ENCODE measurements at regions not wholly inside any gene's neighbourhood (a gene's known extent, or its start where the extent isn't known, plus 50 kb on each side); places are given as distances from the start of the nearest gene placed in this dataset.

DNA sequence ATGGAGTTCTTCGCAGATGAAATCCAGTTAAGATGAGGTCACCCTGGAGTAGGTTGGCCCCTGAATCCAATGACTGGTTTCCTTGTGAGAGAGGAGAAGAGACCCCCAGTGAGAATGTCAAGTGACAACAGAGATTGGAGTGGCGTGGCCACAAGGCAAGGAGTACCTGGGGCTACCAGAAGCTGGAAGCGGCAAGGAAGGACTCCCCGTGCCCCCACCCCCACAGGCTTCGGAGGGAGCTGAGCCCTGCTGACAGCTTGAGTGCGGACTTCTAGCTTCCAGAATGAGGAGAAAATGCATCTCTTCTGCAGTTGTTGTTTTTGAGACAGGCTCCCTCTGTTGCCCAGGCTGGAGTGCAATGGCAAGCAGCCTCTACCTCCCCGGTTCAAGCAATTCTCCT is 78.0 kb upstream of the HPCAL1 start:
- no peaks in the 10 kb centered on the region for H3K9me3 ChIP-seq
- TF ChIP-seq EP300 (IDR thresholded peaks at IDR 0.05): no peak
- no peak for TF ChIP-seq POLR2AphosphoS5 (IDR thresholded peaks at IDR 0.05)
- TF ChIP-seq, protein P1, sequence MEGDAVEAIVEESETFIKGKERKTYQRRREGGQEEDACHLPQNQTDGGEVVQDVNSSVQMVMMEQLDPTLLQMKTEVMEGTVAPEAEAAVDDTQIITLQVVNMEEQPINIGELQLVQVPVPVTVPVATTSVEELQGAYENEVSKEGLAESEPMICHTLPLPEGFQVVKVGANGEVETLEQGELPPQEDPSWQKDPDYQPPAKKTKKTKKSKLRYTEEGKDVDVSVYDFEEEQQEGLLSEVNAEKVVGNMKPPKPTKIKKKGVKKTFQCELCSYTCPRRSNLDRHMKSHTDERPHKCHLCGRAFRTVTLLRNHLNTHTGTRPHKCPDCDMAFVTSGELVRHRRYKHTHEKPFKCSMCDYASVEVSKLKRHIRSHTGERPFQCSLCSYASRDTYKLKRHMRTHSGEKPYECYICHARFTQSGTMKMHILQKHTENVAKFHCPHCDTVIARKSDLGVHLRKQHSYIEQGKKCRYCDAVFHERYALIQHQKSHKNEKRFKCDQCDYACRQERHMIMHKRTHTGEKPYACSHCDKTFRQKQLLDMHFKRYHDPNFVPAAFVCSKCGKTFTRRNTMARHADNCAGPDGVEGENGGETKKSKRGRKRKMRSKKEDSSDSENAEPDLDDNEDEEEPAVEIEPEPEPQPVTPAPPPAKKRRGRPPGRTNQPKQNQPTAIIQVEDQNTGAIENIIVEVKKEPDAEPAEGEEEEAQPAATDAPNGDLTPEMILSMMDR (IDR thresholded peaks at IDR 0.05): no peak
- no peak for TF ChIP-seq POLR2A (IDR thresholded peaks at IDR 0.05)
- WGBS: 97% methylated on average over 7 of the region's 7 CpGs
- H3K36me3 ChIP-seq: no peaks in the 10 kb centered on the region
- H3K4me1 ChIP-seq: no peaks in the 10 kb centered on the region
- DNase-seq (ENCODE audit: low spot score in 2 of 2): peak in 1 of 2 donors; percentile 25
- no peak overlapping the region for H3K4me3 ChIP-seq
- H3K27ac ChIP-seq: no peak overlapping the region
- peaks cover 9% of the 10 kb centered on the region for H3K27me3 ChIP-seq

GRCh38 chr2:10225291-10226037 is 77.2 kb upstream of the HPCAL1 start:
- Histone ChIP-seq H3K36me3 (no peaks in the 10 kb centered on the region), H3K9me3 (no peaks in the 10 kb centered on the region), H3K4me1 (no peaks in the 10 kb centered on the region), H3K27me3 (peaks cover 14% of the 10 kb centered on the region), H3K4me3 (no peak overlapping the region), H3K27ac (no peak overlapping the region)
- DNase-seq (ENCODE audit: low spot score in 2 of 2): peak in 1 of 2 donors; percentile 47
- 89% methylated on average over 15 of the region's 15 CpGs for WGBS
- TF ChIP-seq POLR2A (IDR thresholded peaks at IDR 0.05) (no peak), POLR2AphosphoS5 (IDR thresholded peaks at IDR 0.05) (no peak), EP300 (IDR thresholded peaks at IDR 0.05) (no peak)
- TF ChIP-seq, protein P1 (IDR thresholded peaks at IDR 0.05): no peak

DNA sequence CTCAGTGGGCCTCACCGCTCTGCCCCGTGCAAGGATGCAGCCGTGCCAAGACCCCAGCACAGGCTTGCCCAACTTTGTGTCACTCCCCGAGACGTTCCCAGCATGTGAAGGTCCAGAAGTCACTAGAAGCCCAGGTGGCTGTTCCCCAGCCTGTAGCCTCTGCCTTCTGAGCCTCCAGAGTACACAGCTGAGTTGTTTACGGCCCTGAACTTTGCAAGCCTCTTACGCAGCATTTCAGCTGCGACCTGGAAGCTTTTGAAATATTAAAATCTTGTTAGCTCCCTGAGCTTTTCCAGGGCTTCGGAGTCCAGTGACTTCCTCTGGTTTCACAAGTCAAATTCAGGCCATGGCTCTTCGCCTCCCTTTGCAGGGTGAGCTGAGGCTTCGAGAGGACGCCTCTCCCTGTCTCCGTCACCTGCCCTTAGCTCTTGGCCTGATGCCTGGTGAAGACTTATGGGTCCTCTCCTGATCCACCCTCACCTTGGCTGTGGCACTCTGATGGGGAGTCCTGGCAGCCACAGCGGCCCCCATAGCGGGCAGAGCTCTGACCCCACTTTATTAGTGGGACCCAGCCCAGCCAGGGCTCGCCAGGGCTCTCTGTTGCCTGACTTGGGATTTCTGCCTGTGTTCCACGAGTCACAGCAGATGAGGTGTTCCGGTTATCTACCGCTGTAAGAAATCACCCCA is 76.5 kb upstream of the HPCAL1 start:
- H3K27me3 ChIP-seq: peaks cover 12% of the 10 kb centered on the region
- no peak for TF ChIP-seq POLR2AphosphoS5 (IDR thresholded peaks at IDR 0.05)
- TF ChIP-seq, protein P1 (IDR thresholded peaks at IDR 0.05): no peak
- no peak for TF ChIP-seq EP300 (IDR thresholded peaks at IDR 0.05)
- no peak for TF ChIP-seq POLR2A (IDR thresholded peaks at IDR 0.05)
- H3K4me3 ChIP-seq: no peak overlapping the region
- H3K36me3 ChIP-seq: no peaks in the 10 kb centered on the region
- H3K9me3 ChIP-seq: no peaks in the 10 kb centered on the region
- no peaks in the 10 kb centered on the region for H3K4me1 ChIP-seq
- no peak overlapping the region for H3K27ac ChIP-seq
- peak; percentile 33 to 69 for DNase-seq (ENCODE audit: low spot score in 2 of 2)
- 93% methylated on average over 18 of the region's 19 CpGs for WGBS

GRCh38 chr2:10228611-10229365 is 73.9 kb upstream of the HPCAL1 start:
- 80% methylated on average over 20 of the region's 20 CpGs for WGBS

More at GRCh38 chr2:10228611-10229365, 73.9 kb upstream of the HPCAL1 start:
- Histone ChIP-seq H3K36me3 (no peaks in the 10 kb centered on the region), H3K9me3 (no peaks in the 10 kb centered on the region), H3K27ac (no peak overlapping the region), H3K4me3 (no peak overlapping the region), H3K27me3 (peaks cover 10% of the 10 kb centered on the region), H3K4me1 (no peaks in the 10 kb centered on the region)
- TF ChIP-seq EP300 (IDR thresholded peaks at IDR 0.05) (no peak), POLR2A (IDR thresholded peaks at IDR 0.05) (no peak), POLR2AphosphoS5 (IDR thresholded peaks at IDR 0.05) (no peak)
- TF ChIP-seq, protein P1 (IDR thresholded peaks at IDR 0.05): no peak
- DNase-seq (ENCODE audit: low spot score in 2 of 2): no peak
